DOHH2 (cell line): ENCODE measurements at regions not wholly inside any gene's neighbourhood (a gene's known extent, or its start where the extent isn't known, plus 50 kb on each side); places are given as distances from the start of the nearest gene placed in this dataset.
"Not testable (repeated sequence)": the region's sequence is repeated elsewhere in the genome, so short reads cannot be mapped to it uniquely, and the experiment has no call there.

Experiments used
- H3F3A ChIP-seq: fragments of 200-600 bp; sonication (generic), shearing (Covaris generic); 2 replicates; pipeline ENCODE4 v1.6.0; 2016; ENCODE audit warnings: antibody characterized with exemption, mild to moderate bottlenecking; ENCODE audit not compliant: control insufficient read depth, insufficient read depth
- H3K27ac ChIP-seq: fragments of 200-600 bp; sonication (generic); 2 replicates; pipeline ENCODE4 v1.5.1; 2014; ENCODE audit warnings: low read depth, mild to moderate bottlenecking, low read length, moderate library complexity
- H3K27me3 ChIP-seq: fragments of 200-600 bp; sonication (generic); 2 replicates; pipeline ENCODE4 v1.6.1; 2014; ENCODE audit warnings: mild to moderate bottlenecking, low read length, mixed read lengths; ENCODE audit not compliant: control insufficient read depth
- H3K36me3 ChIP-seq: fragments of 200-600 bp; sonication (generic); 2 replicates; pipeline ENCODE4 v1.6.1; 2014; ENCODE audit warnings: mild to moderate bottlenecking, low read length, moderate library complexity, mixed read lengths; ENCODE audit not compliant: control insufficient read depth
- H3K4me1 ChIP-seq: fragments of 200-600 bp; sonication (generic); 2 replicates; pipeline ENCODE4 v1.6.1; 2014; ENCODE audit warnings: mild to moderate bottlenecking, low read length, mixed read lengths; ENCODE audit not compliant: control insufficient read depth
- H3K4me2 ChIP-seq: fragments of 200-600 bp; sonication (generic); 2 replicates; pipeline ENCODE4 v1.6.0; 2014; ENCODE audit warnings: mild to moderate bottlenecking, low read length, moderate library complexity
- H3K4me3 ChIP-seq: fragments of 200-600 bp; sonication (generic); 2 replicates; pipeline ENCODE4 v1.5.1; 2014; ENCODE audit warnings: mild to moderate bottlenecking, low read length, mixed read lengths
- H3K79me2 ChIP-seq: fragments of 200-600 bp; sonication (generic); 2 replicates; pipeline ENCODE4 v1.6.1; 2014; ENCODE audit warnings: mild to moderate bottlenecking, low read length, mixed read lengths; ENCODE audit not compliant: control insufficient read depth
- H3K9me2 ChIP-seq: fragments of 200-600 bp; sonication (generic); replicated peaks from 2 replicates; pipeline ENCODE4 v1.6.1; 2014; ENCODE audit warnings: mild to moderate bottlenecking, low read length, mixed read lengths; ENCODE audit not compliant: control insufficient read depth
- H3K9me3 ChIP-seq: fragments of 200-600 bp; sonication (generic); 2 replicates; pipeline ENCODE4 v1.6.1; 2014; ENCODE audit warnings: antibody characterized with exemption, low read length, mixed read lengths; ENCODE audit not compliant: control insufficient read depth, insufficient read depth
- H4K20me1 ChIP-seq: fragments of 200-600 bp; sonication (generic); 2 replicates; pipeline ENCODE4 v1.6.0; 2014; ENCODE audit warnings: low read depth, mild to moderate bottlenecking, antibody characterized with exemption, low read length, moderate library complexity; ENCODE audit not compliant: control insufficient read depth, insufficient read depth
- CTCF ChIP-seq: fragments of 200-600 bp; sonication (generic); IDR thresholded peaks from one replicate; pipeline ENCODE4 v1.5.1; 2014; ENCODE audit warnings: antibody characterized with exemption, mild to moderate bottlenecking, low read depth, low read length; ENCODE audit not compliant: poor library complexity, severe bottlenecking
- EZH2phosphoT487 ChIP-seq: fragments of 200-600 bp; sonication (generic); IDR thresholded peaks from 2 replicates; pipeline ENCODE4 v1.6.1; 2017; ENCODE audit warnings: borderline replicate concordance, mild to moderate bottlenecking, antibody characterized with exemption, low read length, moderate library complexity, mixed read lengths

DNA sequence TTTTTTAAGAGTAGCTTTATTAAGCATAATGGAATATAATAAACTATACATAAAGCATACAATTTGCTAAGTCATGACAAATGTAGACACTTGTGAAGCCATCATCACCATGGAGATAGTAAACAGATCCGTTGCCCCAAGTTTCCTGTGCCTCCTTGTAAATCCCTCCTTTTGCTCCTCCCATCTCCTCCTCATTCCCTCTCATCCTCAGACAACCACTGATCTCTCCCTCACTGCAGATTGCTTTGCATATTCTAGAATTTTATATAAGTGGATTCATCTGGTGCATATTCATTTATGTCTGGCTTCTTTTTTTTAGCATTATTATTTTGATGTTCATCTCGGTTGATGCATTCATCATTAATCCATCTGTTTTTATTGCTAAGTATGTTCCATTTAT is 67.0 kb downstream of the CYTL1 start:
- Histone ChIP-seq H3K27ac (no peak overlapping the region), H3K9me3 (peaks cover 3% of the 10 kb centered on the region; the same call in 1 of the 2 replicates), H3K4me2 (peak overlapping the region; percentile 17; the same call in 1 of the 2 replicates), H3K79me2 (no peaks in the 10 kb centered on the region), H4K20me1 (no peaks in the 10 kb centered on the region), H3F3A (no peaks in the 10 kb centered on the region), H3K27me3 (no peaks in the 10 kb centered on the region), H3K36me3 (no peaks in the 10 kb centered on the region), H3K9me2 (no peaks in the 10 kb centered on the region), H3K4me3 (no peak overlapping the region), H3K4me1 (peaks cover 25% of the 10 kb centered on the region)
- no peak for TF ChIP-seq CTCF
- TF ChIP-seq EZH2phosphoT487 = no peak

GRCh38 chr4:4959344-4960074 is 59.7 kb downstream of the CYTL1 start:
- not testable (repeated sequence) for H3K27ac ChIP-seq, H3K4me2 ChIP-seq, H3K9me2 ChIP-seq, H4K20me1 ChIP-seq, H3K27me3 ChIP-seq, H3F3A ChIP-seq, H3K36me3 ChIP-seq, H3K4me3 ChIP-seq, H3K79me2 ChIP-seq, H3K4me1 ChIP-seq
- peaks cover 18% of the 10 kb centered on the region; the same call in 1 of the 2 replicates for H3K9me3 ChIP-seq

GRCh38 chr4:4960574-4960973 is 58.7 kb downstream of the CYTL1 start:
- peaks cover 21% of the 10 kb centered on the region; the same call in 1 of the 2 replicates for H3K9me3 ChIP-seq
- no peak overlapping the region for H3K27ac ChIP-seq
- no peaks in the 10 kb centered on the region for H3K79me2 ChIP-seq
- TF ChIP-seq EZH2phosphoT487 (no peak), CTCF (no peak)
- H3K36me3 ChIP-seq = no peaks in the 10 kb centered on the region
- H3F3A ChIP-seq = no peaks in the 10 kb centered on the region
- no peaks in the 10 kb centered on the region for H3K9me2 ChIP-seq
- no peak overlapping the region for H3K4me2 ChIP-seq
- no peaks in the 10 kb centered on the region for H4K20me1 ChIP-seq
- H3K4me1 ChIP-seq = no peaks in the 10 kb centered on the region
- no peak overlapping the region for H3K4me3 ChIP-seq
- no peaks in the 10 kb centered on the region for H3K27me3 ChIP-seq

GRCh38 chr4:4961936-4962335 is 57.3 kb downstream of the CYTL1 start:
- no peaks in the 10 kb centered on the region for H3K27me3 ChIP-seq
- no peak overlapping the region for H3K4me3 ChIP-seq
- no peak for TF ChIP-seq CTCF
- no peak for TF ChIP-seq EZH2phosphoT487
- no peaks in the 10 kb centered on the region for H3K4me1 ChIP-seq
- no peak overlapping the region for H3K27ac ChIP-seq
- peaks cover 21% of the 10 kb centered on the region; the same call in 1 of the 2 replicates for H3K9me3 ChIP-seq
- no peaks in the 10 kb centered on the region for H4K20me1 ChIP-seq
- no peaks in the 10 kb centered on the region for H3K36me3 ChIP-seq
- H3K9me2 ChIP-seq = no peaks in the 10 kb centered on the region
- no peaks in the 10 kb centered on the region for H3K79me2 ChIP-seq
- no peak overlapping the region for H3K4me2 ChIP-seq
- H3F3A ChIP-seq = no peaks in the 10 kb centered on the region
